LNCAP (cell line): ENCODE measurements at regions not wholly inside any gene's neighbourhood (a gene's known extent, or its start where the extent isn't known, plus 50 kb on each side); places are given as distances from the start of the nearest gene placed in this dataset.

Source experiments
- TF ChIP-seq, protein P1 (sequence below): fragments of 450-650 bp; IDR thresholded peaks from 2 replicates; pipeline ENCODE4 v1.5.1; 2017; ENCODE audit warnings: mild to moderate bottlenecking

DNA sequence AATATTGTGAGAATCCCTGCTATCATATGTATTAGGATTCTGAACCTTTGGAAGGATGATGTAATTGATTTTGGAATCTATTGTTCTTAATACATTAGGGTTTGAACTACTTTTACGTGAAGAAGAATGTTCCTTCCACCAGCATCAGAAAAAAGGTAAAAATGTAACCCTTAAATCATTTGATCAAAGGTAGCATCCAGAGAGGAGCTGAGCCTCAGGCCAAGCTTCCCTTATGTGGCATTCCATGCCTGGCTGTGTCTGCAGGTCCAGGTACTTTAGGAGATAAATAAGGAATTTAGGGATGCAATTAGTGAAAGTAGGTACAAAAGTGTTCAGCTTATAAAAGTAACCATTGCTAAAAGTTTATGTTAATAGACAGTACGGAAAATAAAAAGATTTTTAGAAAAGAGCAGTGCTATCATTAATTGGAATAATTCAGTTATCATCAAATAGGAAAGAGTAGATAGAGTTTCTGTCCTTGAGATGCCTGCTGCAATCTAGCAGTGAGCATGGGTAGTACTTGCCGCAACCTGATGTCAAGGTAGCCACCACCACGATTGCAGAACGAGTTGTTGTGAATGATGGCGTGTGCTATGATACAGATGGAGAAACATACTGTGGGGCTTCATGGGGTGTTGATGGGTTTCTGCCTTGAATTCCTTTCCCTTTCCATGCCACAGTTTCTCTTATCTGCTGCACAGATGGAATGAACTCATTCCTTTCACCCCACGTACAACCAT lies 228.8 kb downstream of the GATA3 start:
- TF ChIP-seq, protein P1, sequence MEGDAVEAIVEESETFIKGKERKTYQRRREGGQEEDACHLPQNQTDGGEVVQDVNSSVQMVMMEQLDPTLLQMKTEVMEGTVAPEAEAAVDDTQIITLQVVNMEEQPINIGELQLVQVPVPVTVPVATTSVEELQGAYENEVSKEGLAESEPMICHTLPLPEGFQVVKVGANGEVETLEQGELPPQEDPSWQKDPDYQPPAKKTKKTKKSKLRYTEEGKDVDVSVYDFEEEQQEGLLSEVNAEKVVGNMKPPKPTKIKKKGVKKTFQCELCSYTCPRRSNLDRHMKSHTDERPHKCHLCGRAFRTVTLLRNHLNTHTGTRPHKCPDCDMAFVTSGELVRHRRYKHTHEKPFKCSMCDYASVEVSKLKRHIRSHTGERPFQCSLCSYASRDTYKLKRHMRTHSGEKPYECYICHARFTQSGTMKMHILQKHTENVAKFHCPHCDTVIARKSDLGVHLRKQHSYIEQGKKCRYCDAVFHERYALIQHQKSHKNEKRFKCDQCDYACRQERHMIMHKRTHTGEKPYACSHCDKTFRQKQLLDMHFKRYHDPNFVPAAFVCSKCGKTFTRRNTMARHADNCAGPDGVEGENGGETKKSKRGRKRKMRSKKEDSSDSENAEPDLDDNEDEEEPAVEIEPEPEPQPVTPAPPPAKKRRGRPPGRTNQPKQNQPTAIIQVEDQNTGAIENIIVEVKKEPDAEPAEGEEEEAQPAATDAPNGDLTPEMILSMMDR = no peak

DNA sequence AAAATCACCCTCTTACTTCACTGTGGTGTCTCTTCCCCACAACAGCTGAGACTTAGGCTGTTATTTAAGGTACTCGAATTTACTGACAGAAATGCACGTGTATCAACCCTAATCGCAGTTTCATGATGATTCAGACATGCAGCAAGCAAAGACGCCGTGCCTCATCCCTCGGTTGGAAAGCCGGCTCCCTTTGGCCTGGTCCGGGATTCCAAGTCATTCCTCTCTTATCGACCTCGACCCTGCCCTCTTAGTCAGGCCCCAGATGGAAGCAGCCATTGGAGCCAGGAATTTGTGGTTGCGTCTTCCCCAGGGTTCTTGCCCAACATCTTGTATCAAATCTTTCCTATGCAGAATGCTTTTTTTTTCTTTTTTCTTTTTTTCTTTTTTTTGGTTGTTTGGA lies 229.5 kb downstream of the GATA3 start:
- TF ChIP-seq, protein P1 = no peak

DNA sequence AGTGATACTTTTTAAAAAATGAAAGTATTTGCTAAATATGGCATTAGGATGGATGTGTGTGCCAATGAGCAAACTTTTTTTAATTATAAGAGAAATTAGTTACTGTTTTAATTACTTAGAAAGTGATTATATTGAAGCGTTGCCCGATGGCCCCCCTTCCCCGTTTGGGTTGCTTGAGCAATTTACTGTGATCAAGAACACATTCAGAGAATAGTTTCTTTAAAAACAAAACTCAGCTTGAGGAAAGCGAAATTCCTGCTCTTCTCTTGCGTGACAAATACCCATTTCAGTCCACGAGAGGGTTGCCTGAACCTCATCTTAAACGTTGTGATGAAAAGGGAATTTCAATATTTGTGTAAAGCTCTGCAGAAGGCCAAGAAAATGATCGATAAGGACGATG lies 234.1 kb downstream of the GATA3 start:
- TF ChIP-seq, protein P1 = no peak

DNA sequence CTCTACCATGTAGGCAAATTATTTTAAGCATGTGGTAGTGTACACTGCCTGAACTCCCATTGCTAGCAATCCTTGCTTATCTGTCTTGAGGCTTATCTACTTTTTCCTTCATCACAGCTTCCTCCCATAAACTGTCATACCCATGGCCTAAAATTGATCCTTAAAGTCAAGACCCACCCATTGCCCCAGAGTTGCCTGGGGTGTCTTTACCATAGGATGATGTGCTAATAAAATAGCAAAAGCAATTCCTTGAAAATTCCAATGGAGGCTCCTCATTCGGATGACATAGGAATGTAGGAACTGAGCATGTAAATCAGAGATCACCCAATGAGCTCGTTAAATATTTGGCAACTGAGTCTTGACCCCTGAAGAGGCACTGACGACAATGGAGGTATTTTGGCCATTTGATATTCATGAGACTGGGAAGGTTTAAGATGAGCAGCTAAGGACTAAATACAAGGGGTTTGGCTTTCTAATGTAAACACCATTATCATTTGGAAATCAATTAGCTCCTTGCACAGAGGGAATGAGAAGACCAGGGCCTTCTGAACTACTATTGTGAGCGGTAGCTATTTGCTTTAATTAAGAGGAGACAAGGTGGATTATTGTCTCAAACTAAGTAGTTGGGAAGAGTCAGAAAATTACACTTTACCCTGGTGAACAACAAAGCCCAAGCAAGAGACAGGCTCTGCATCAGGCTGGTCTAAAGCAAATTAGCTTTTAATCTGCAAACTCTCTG lies 234.9 kb downstream of the GATA3 start:
- TF ChIP-seq, protein P1 = no peak

DNA sequence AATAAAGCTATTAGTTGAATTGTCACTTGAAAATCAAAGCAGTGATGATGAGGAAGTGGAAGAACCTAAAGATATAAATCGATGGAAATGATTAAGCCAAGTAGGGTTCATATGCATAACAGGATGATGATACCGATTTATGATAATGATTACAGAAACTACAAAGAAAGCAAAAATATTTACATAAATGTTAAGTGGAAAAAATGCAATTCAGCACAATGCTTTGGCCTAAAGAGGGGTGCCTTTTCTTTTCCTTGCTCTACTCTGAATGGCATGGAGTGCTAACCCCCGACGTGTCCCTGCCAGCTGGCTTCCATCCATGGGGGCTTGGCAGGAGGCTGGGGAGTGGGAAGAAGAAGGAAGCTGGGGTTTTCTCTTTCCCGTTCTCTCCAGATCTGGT lies 240.3 kb downstream of the GATA3 start:
- TF ChIP-seq, protein P1 = no peak

DNA sequence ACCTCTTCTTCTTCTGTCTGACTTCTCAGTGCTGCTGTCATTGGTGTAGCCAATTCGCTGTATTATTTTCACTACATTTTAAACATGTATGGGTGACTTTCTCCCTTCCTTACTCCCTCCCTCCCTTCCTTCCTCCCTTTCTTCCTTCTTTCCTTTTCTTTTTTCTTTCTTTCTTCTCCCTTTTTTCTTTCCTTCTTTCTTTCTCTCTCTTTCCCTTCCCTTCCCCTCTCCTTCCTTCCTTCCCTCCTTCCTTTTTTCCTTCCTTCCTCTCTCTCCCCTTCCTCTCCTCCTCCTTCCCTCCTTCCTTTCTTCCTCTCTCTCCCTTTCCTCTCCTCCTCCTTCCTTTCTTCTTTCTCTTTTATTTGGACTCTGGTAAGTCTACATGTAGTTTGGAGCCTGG lies 240.8 kb downstream of the GATA3 start:
- TF ChIP-seq, protein P1 = no peak

DNA sequence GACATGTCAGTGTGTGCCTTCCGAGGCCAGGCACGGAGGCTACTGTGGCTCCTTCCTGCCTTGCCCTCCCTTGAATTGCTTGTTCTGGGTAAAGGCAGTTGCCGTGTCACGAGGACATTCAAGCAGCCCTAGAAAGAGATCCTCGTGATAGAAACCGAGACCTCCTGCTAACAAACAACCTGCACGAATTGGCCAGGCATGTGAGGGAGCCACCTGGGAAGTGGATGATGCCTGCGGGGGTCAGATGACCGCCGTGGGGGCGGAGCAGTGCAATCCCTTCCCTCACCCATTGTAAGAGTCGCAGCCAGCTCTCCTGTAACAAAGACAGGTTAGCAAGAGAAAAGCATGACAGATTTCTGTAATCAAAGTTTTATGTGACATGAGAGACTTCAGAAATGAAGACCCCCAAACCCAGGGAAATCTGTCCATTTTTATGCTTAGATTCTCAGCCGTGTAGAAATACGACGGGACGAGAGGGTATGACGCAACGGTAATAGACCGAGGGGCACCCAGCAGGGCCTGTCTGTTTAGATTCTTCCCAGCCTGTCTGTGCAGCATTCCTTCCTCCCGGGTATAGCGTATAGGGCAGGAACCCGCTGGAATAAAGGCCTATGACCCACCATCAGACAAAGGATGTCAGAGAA lies 241.7 kb downstream of the GATA3 start:
- TF ChIP-seq, protein P1 = no peak
